Gastrocnemius medialis (tissue), 4 donors: ENCODE measurements at regions not wholly inside any gene's neighbourhood (a gene's known extent, or its start where the extent isn't known, plus 50 kb on each side); places are given as distances from the start of the nearest gene placed in this dataset.

Experiments used
- ATAC-seq, 2 donors: fragments of 150-250 bp; one replicate each; pipeline ENCODE4 v1.9.1; 2016
- DNase-seq, 2 donors: peaks; one replicate each; pipeline ENCODE4 v3.0.0-alpha.2; 2019
- H3K27ac ChIP-seq, 4 donors: fragments of 200-600 bp; sonication (generic); 1 replicate in 1 of 4; 2 replicates in 3 of 4; pipeline ENCODE4 v1.5.1; 2016 to 2018; ENCODE audit warnings: mild to moderate bottlenecking in 2 of 4, moderate library complexity in 1 of 4
- H3K27me3 ChIP-seq, 3 donors: fragments of 200-600 bp; sonication (generic) in 2 of 3; 1 replicate in 1 of 3; 2 replicates in 2 of 3; pipeline versions ENCODE4 v1.5.1 to v1.6.0; 2016 to 2019; ENCODE audit warnings: mild to moderate bottlenecking in 1 of 3, moderate library complexity in 1 of 3
- H3K36me3 ChIP-seq, 2 donors: fragments of 200-600 bp; sonication (generic) in 1 of 2; one replicate each; pipeline ENCODE4 v1.5.1; 2017 to 2018
- H3K4me1 ChIP-seq, 2 donors: fragments of 200-600 bp; sonication (generic) in 1 of 2; one replicate each; pipeline ENCODE4 v1.5.1; 2016 to 2017; ENCODE audit warnings: mild to moderate bottlenecking in 2 of 2
- H3K4me3 ChIP-seq, 4 donors: fragments of 200-600 bp; sonication (generic) in 3 of 4; 1 replicate in 1 of 4; 2 replicates in 3 of 4; pipeline ENCODE4 v1.5.1; 2016 to 2019; ENCODE audit warnings: mild to moderate bottlenecking in 2 of 4
- H3K9me3 ChIP-seq, 3 donors: fragments of 200-600 bp; sonication (generic) in 2 of 3; 1 replicate in 1 of 3; 2 replicates in 2 of 3; pipeline ENCODE4 v1.5.1; 2016 to 2019
- POLR2A ChIP-seq, 2 donors: fragments of 450-650 bp; IDR thresholded peaks; one replicate each; pipeline ENCODE4 v1.6.1; 2017; ENCODE audit warnings: antibody characterized with exemption in 2 of 2, mild to moderate bottlenecking in 2 of 2, moderate library complexity in 2 of 2
- in situ Hi-C, 4 donors: fragments of 200-750 bp; cut with MboI; loops; one replicate each; pipeline versions ENCODE4 v1.15.0 to v1.8.0; 2017; ENCODE audit warnings: low sequenced_read_pairs in 4 of 4
- intact Hi-C: fragments of 100-400 bp; cut with DNase I; formaldehyde crosslinking; loops from one replicate; pipeline ENCODE4 v1.15.1; 2023; ENCODE audit warnings: low total_unique reads
- TF ChIP-seq, protein P1 (sequence below), 5 experiments: fragments of 450-650 bp in 3 of 5; fragments of 200-600 bp in 2 of 5; sonication (generic) in 2 of 5; IDR thresholded peaks in 4 of 5; conservative IDR thresholded peaks in 1 of 5; 1 replicate in 4 of 5; 2 replicates in 1 of 5; pipeline ENCODE4 v1.5.1; 2016 to 2019; ENCODE audit warnings: antibody characterized with exemption in 5 of 5, mild to moderate bottlenecking in 3 of 5, moderate library complexity in 3 of 5

DNA sequence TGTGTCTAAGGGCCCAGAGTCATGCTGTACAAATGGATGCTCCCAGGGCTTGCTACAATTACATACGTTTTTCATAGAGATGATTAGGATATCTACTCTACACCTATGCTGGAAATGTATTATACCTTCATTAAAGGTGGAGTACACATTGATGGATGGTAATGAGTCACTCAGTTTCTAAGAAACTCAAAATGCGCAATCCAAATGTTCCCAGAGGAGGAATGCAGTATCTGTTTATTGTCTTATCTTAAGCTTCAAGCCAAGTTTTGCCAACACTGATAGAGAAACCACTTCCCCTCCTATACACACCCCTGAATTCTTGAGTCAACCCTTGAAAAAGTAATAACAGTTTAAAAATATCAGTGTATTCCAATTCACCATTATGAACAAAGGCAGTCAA is 266.6 kb upstream of the FAR2 start:
- no peak for ATAC-seq

DNA sequence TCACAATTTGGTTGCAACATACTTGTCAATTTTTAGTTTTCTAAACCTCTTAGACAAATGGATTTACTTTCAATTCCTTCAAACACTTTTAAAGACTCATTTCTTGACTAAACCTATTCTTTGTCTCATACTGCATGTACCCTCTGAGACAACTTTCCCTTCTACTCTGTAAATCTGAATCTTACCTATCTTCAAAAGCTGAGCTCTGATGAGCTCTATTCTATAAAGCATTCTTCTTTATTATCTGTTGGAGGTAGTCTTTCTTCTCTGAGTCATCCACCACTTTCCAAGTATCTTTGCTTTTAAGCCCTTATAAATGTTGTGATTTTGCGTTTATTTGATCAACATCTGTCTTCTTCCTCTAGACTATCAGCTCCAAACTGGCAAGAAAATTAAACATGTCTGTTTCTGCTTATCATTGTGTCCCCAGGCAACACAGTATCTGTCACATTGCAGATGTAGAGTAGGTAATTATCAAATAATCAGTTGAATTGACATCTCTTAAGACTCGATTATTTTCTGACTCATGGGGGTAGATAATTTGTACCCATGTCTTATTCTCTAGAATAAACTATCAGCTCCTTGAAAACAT is 265.6 kb upstream of the FAR2 start:
- TF ChIP-seq POLR2A (IDR thresholded peaks at IDR 0.05): no peak
- TF ChIP-seq, protein P1, sequence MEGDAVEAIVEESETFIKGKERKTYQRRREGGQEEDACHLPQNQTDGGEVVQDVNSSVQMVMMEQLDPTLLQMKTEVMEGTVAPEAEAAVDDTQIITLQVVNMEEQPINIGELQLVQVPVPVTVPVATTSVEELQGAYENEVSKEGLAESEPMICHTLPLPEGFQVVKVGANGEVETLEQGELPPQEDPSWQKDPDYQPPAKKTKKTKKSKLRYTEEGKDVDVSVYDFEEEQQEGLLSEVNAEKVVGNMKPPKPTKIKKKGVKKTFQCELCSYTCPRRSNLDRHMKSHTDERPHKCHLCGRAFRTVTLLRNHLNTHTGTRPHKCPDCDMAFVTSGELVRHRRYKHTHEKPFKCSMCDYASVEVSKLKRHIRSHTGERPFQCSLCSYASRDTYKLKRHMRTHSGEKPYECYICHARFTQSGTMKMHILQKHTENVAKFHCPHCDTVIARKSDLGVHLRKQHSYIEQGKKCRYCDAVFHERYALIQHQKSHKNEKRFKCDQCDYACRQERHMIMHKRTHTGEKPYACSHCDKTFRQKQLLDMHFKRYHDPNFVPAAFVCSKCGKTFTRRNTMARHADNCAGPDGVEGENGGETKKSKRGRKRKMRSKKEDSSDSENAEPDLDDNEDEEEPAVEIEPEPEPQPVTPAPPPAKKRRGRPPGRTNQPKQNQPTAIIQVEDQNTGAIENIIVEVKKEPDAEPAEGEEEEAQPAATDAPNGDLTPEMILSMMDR (IDR thresholded peaks at IDR 0.05 in 4 of 5, conservative IDR thresholded peaks at IDR 0.05 in 1 of 5): no peak
- intact Hi-C loops (no loop called here), in situ Hi-C loops (no loop called here)
- H3K4me3 ChIP-seq: no peak overlapping the region
- H3K9me3 ChIP-seq: no peaks in the 10 kb centered on the region
- ATAC-seq (no peak), DNase-seq (no peak)
- no peak overlapping the region for H3K27ac ChIP-seq
- no peaks in the 10 kb centered on the region for H3K27me3 ChIP-seq
- H3K36me3 ChIP-seq: no peaks in the 10 kb centered on the region
- H3K4me1 ChIP-seq: no peaks in the 10 kb centered on the region

More for the DNA sequence above, 266.6 kb upstream of the FAR2 start:
- TF ChIP-seq, protein P1 (IDR thresholded peaks at IDR 0.05 in 4 of 5, conservative IDR thresholded peaks at IDR 0.05 in 1 of 5): no peak
- no peak for TF ChIP-seq POLR2A (IDR thresholded peaks at IDR 0.05)
- Histone ChIP-seq H3K4me3 (no peak overlapping the region), H3K36me3 (no peaks in the 10 kb centered on the region), H3K27ac (no peak overlapping the region), H3K27me3 (no peaks in the 10 kb centered on the region), H3K9me3 (no peaks in the 10 kb centered on the region), H3K4me1 (no peaks in the 10 kb centered on the region)
- in situ Hi-C loops (no loop called here), intact Hi-C loops (no loop called here)
- no peak for DNase-seq

DNA sequence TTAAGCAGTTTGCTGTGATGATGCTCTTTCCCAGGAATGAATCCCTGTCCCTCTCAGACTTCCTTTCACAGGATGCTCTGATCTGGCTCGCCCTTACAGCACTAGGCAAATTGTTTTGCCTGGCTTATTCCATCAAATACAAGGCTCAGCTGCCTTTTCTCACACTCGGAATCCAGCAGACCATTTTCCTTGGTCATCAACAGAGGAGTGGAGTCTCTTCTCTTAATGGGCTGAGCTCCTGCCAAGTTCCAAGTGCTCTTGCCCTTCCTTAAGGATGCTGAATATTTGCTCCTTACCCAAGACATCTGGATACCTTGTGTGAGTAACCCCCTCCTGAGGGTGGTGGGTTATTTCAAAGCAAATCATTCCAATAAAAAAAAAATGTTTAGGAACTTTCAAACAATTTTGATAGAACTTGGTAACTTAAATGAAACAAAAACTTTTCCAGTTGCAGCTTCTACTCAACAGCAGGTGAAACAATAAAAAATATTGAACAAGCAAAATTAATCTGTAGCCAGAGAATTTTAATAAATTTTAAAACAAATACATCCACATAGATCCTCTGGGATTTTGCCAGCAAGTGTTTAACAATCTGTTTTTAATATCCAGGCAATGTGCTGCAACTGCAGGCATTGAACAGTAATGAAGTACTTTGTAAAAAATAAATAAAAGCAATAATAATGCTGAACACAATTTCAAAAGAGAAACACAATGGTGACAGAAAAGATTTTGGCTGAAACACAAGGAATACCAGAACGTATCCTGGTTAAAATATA is 264.0 kb upstream of the FAR2 start:
- ATAC-seq: no peak
- intact Hi-C loops (no loop called here), in situ Hi-C loops (no loop called here)
- Histone ChIP-seq H3K9me3 (no peaks in the 10 kb centered on the region), H3K4me3 (no peak overlapping the region), H3K36me3 (no peaks in the 10 kb centered on the region), H3K27me3 (no peaks in the 10 kb centered on the region), H3K4me1 (no peaks in the 10 kb centered on the region), H3K27ac (no peak overlapping the region)
- TF ChIP-seq, protein P1 (IDR thresholded peaks at IDR 0.05 in 4 of 5, conservative IDR thresholded peaks at IDR 0.05 in 1 of 5): no peak
- TF ChIP-seq POLR2A (IDR thresholded peaks at IDR 0.05): no peak
- DNase-seq: no peak

DNA sequence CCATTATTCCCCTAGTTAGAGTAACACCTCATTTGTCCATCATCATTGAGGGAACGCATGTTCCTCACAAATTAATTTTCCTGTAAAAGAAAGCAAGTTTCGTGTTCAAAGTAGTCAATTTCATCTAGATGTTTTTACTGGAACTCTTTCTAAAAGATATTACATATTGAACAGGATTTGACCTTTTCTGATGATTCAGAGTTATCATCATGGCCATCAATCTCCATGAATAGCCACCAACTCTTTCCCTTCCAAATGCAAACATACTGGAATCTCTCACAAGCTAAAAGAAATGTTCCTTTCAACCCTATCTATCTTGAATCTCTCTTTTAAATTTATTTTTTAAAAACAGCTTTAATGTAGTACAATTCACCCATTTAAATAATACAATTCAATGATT is 263.1 kb upstream of the FAR2 start:
- Histone ChIP-seq H3K4me3 (no peak overlapping the region), H3K27ac (no peak overlapping the region), H3K36me3 (no peaks in the 10 kb centered on the region), H3K4me1 (no peaks in the 10 kb centered on the region), H3K9me3 (no peaks in the 10 kb centered on the region), H3K27me3 (no peaks in the 10 kb centered on the region)
- intact Hi-C loops (no loop called here), in situ Hi-C loops (no loop called here)
- DNase-seq (no peak), ATAC-seq (no peak)
- no peak for TF ChIP-seq POLR2A (IDR thresholded peaks at IDR 0.05)
- TF ChIP-seq, protein P1 (IDR thresholded peaks at IDR 0.05 in 4 of 5, conservative IDR thresholded peaks at IDR 0.05 in 1 of 5): no peak
